Glutamatergic neuron (in vitro differentiated cells): ENCODE measurements at regions not wholly inside any gene's neighbourhood (a gene's known extent, or its start where the extent isn't known, plus 50 kb on each side); places are given as distances from the start of the nearest gene placed in this dataset.

Experiments
- DNase-seq: peaks from one replicate; pipeline ENCODE4 v3.0.0; 2022
- H3K27ac Mint-ChIP-seq: one replicate; pipeline ENCODE4 v1.8.0; 2020; ENCODE audit warnings: mild to moderate bottlenecking, mixed read lengths, inconsistent platforms; ENCODE audit not compliant: unreplicated experiment
- H3K27me3 Mint-ChIP-seq: one replicate; pipeline ENCODE4 v1.8.0; 2020; ENCODE audit warnings: mild to moderate bottlenecking, moderate library complexity, mixed read lengths, inconsistent platforms; ENCODE audit not compliant: unreplicated experiment
- H3K36me3 Mint-ChIP-seq: one replicate; pipeline ENCODE4 v1.8.0; 2020; ENCODE audit warnings: mild to moderate bottlenecking, mixed read lengths, inconsistent platforms; ENCODE audit not compliant: unreplicated experiment
- H3K4me1 Mint-ChIP-seq: one replicate; pipeline ENCODE4 v1.8.0; 2020; ENCODE audit warnings: mild to moderate bottlenecking, low read depth, mixed read lengths, inconsistent platforms; ENCODE audit not compliant: unreplicated experiment
- H3K4me3 Mint-ChIP-seq: one replicate; pipeline ENCODE4 v1.8.0; 2020; ENCODE audit warnings: mild to moderate bottlenecking, mixed read lengths, inconsistent platforms; ENCODE audit not compliant: unreplicated experiment
- H3K9me3 Mint-ChIP-seq: one replicate; pipeline ENCODE4 v1.8.0; 2020; ENCODE audit warnings: mild to moderate bottlenecking, moderate library complexity, mixed read lengths, inconsistent platforms; ENCODE audit not compliant: unreplicated experiment
- CTCF ChIP-seq: fragments of 200-600 bp; sonication (generic); IDR thresholded peaks from one replicate; pipeline ENCODE4 v1.5.0; 2021; ENCODE audit not compliant: partially characterized antibody, unreplicated experiment

GRCh38 chr14:50015716-50016115 lies 100.7 kb downstream of the VCPKMT start:
- no peak for DNase-seq
- Mint-ChIP-seq H3K27me3 (peaks cover 4% of the 10 kb centered on the region), H3K27ac (no peak overlapping the region), H3K4me3 (no peak overlapping the region), H3K4me1 (no peaks in the 10 kb centered on the region), H3K9me3 (peaks cover 4% of the 10 kb centered on the region), H3K36me3 (no peaks in the 10 kb centered on the region)
- no peak for TF ChIP-seq CTCF

- no peak for DNase-seq
- TF ChIP-seq CTCF, result no peak
- no peaks in the 10 kb centered on the region for H3K4me1 Mint-ChIP-seq
- peaks cover 3% of the 10 kb centered on the region for H3K27me3 Mint-ChIP-seq
- peaks cover 6% of the 10 kb centered on the region for H3K9me3 Mint-ChIP-seq
- H3K27ac Mint-ChIP-seq, result no peak overlapping the region
- no peaks in the 10 kb centered on the region for H3K36me3 Mint-ChIP-seq
- H3K4me3 Mint-ChIP-seq, result no peak overlapping the region
These were observed 98.0 kb downstream of the VCPKMT start for GRCh38 chr14:50018201-50018932.

- Mint-ChIP-seq H3K27ac (no peak overlapping the region), H3K36me3 (no peaks in the 10 kb centered on the region), H3K4me1 (no peaks in the 10 kb centered on the region), H3K27me3 (peaks cover 3% of the 10 kb centered on the region), H3K9me3 (peaks cover 7% of the 10 kb centered on the region), H3K4me3 (no peak overlapping the region)
- no peak for TF ChIP-seq CTCF
- DNase-seq, result no peak
These were observed 97.5 kb downstream of the VCPKMT start for GRCh38 chr14:50018933-50019210.

GRCh38 chr14:50020184-50020583 lies 96.2 kb downstream of the VCPKMT start:
- H3K4me3 Mint-ChIP-seq, result no peak overlapping the region
- no peak for TF ChIP-seq CTCF
- peaks cover 3% of the 10 kb centered on the region for H3K27me3 Mint-ChIP-seq

GRCh38 chr14:50020799-50021198 lies 95.6 kb downstream of the VCPKMT start:
- Mint-ChIP-seq H3K4me1 (no peaks in the 10 kb centered on the region), H3K27me3 (peaks cover 3% of the 10 kb centered on the region), H3K27ac (no peak overlapping the region), H3K4me3 (no peak overlapping the region), H3K9me3 (peaks cover 5% of the 10 kb centered on the region), H3K36me3 (peaks cover 8% of the 10 kb centered on the region)
- DNase-seq, result no peak
- no peak for TF ChIP-seq CTCF

More at GRCh38 chr14:50020184-50020583, 96.2 kb downstream of the VCPKMT start:
- peaks cover 2% of the 10 kb centered on the region for H3K36me3 Mint-ChIP-seq
- peaks cover 5% of the 10 kb centered on the region for H3K9me3 Mint-ChIP-seq
- DNase-seq, result no peak
- H3K4me1 Mint-ChIP-seq, result no peaks in the 10 kb centered on the region
- H3K27ac Mint-ChIP-seq, result no peak overlapping the region
